HCT116 (cell line): ENCODE measurements at regions not wholly inside any gene's neighbourhood (a gene's known extent, or its start where the extent isn't known, plus 50 kb on each side); places are given as distances from the start of the nearest gene placed in this dataset.

Experiments
- ATF3 ChIP-seq: IDR thresholded peaks from 2 replicates; pipeline ENCODE4 v1.6.1; 2012
- CEBPB ChIP-seq: IDR thresholded peaks from 2 replicates; pipeline ENCODE4 v1.6.1; 2012; ENCODE audit warnings: low read depth
- EZH2 ChIP-seq: fragments of 200-600 bp; sonication (generic); IDR thresholded peaks from 2 replicates; pipeline ENCODE4 v1.6.1; 2017; ENCODE audit warnings: antibody characterized with exemption, mixed run types
- JUND ChIP-seq: IDR thresholded peaks from 2 replicates; pipeline ENCODE4 v1.6.1; 2012
- POLR2A ChIP-seq: IDR thresholded peaks from 2 replicates; pipeline ENCODE4 v1.7.0; 2011; ENCODE audit warnings: borderline replicate concordance; ENCODE audit not compliant: insufficient read depth, insufficient read length; ENCODE audit errors: extremely low read depth
- SP1 ChIP-seq: IDR thresholded peaks from 2 replicates; pipeline ENCODE4 v1.6.1; 2012; ENCODE audit warnings: low read depth
- SRF ChIP-seq: IDR thresholded peaks from 2 replicates; pipeline ENCODE4 v1.6.1; 2012; ENCODE audit warnings: low read depth
- TF ChIP-seq, protein P1 (sequence below), 3 experiments: fragments of 200-600 bp in 1 of 3; sonication (generic) in 1 of 3; IDR thresholded peaks in 2 of 3; conservative IDR thresholded peaks in 1 of 3; 2 replicates each; pipeline ENCODE4 v1.5.1; 2012 to 2017; ENCODE audit warnings: low read depth in 2 of 3, low read length in 2 of 3, antibody characterized with exemption in 1 of 3, borderline replicate concordance in 1 of 3, control low read depth in 1 of 3, mild to moderate bottlenecking in 1 of 3, mixed read lengths in 1 of 3, mixed run types in 1 of 3, moderate library complexity in 1 of 3; ENCODE audit not compliant: insufficient read depth in 1 of 3

DNA sequence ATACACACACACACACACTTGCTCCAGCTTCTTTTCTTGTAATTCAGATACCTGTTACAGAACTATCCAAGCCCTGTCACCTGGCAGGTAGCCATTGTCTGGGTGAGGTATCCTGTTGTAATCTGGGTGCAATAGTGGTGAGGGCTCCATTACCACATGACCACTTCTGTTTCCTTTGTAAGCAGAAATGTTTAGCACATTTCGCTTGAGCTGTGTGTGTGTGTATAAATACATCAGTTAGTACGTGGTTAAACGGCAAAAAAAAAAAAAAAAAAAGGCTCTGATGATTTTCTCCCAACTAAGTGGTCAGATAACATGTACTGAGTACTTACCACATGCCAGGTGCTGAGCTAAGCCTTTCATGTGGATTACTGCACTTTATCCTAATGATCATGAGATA, 129.3 kb upstream of the SSTR1 start:
- no peak for TF ChIP-seq EZH2
- TF ChIP-seq, protein P1, sequence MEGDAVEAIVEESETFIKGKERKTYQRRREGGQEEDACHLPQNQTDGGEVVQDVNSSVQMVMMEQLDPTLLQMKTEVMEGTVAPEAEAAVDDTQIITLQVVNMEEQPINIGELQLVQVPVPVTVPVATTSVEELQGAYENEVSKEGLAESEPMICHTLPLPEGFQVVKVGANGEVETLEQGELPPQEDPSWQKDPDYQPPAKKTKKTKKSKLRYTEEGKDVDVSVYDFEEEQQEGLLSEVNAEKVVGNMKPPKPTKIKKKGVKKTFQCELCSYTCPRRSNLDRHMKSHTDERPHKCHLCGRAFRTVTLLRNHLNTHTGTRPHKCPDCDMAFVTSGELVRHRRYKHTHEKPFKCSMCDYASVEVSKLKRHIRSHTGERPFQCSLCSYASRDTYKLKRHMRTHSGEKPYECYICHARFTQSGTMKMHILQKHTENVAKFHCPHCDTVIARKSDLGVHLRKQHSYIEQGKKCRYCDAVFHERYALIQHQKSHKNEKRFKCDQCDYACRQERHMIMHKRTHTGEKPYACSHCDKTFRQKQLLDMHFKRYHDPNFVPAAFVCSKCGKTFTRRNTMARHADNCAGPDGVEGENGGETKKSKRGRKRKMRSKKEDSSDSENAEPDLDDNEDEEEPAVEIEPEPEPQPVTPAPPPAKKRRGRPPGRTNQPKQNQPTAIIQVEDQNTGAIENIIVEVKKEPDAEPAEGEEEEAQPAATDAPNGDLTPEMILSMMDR (IDR thresholded peaks at IDR 0.05 in 2 of 3, conservative IDR thresholded peaks at IDR 0.05 in 1 of 3; ENCODE audit: borderline replicate concordance in 1 of 3, insufficient read depth in 1 of 3, low read depth in 2 of 3, low read length in 2 of 3): no peak
- no peak for TF ChIP-seq POLR2A
- TF ChIP-seq ATF3: no peak
- no peak for TF ChIP-seq SP1
- no peak for TF ChIP-seq CEBPB
- TF ChIP-seq SRF: no peak
- TF ChIP-seq JUND: no peak
